T-cell (primary cell): ENCODE measurements at regions not wholly inside any gene's neighbourhood (a gene's known extent, or its start where the extent isn't known, plus 50 kb on each side); places are given as distances from the start of the nearest gene placed in this dataset.

Source experiments
- ATAC-seq, 4 experiments: fragments of 200-7000 bp in 3 of 4; fragments of 150-1000 bp in 1 of 4; cut with Tn5 transposase; replicated peaks in 1 of 4; 1 replicate in 3 of 4; 2 replicates in 1 of 4; pipeline ENCODE4 v1.10.0; 2021; ENCODE audit warnings: moderate library complexity in 3 of 4, mild to moderate bottlenecking in 2 of 4, moderate number of reproducible peaks in 1 of 4
- CTCF ChIA-PET, 2 donors: fragments of 300-600 bp; sonication (Branson Sonifier 250); formaldehyde crosslinking; loops; one replicate each; lab custom pipeline; 2022; ENCODE audit warnings: antibody characterized with exemption in 2 of 2; lab: Charles Lee
- POLR2A ChIA-PET, 2 donors: fragments of 300-600 bp; sonication (Branson Sonifier 250); formaldehyde crosslinking; loops; one replicate each; lab custom pipeline; 2022; ENCODE audit warnings: antibody characterized with exemption in 2 of 2; lab: Charles Lee
- DNase-seq, 35 experiments: peaks; one replicate each; pipeline versions ENCODE4 v3.0.0 to v3.0.0-alpha.2; 2013 to 2023
- H3K27ac ChIP-seq: one replicate; pipeline ENCODE4 v1.5.1; 2013; ENCODE audit warnings: low read length
- H3K27me3 ChIP-seq, 2 experiments: replicated peaks in 1 of 2; 1 replicate in 1 of 2; 2 replicates in 1 of 2; pipeline versions ENCODE4 v1.6.1 to v1.7.0; 2013; ENCODE audit warnings: low read length in 1 of 2, mixed read lengths in 1 of 2; ENCODE audit not compliant: control insufficient read depth in 2 of 2, insufficient read depth in 2 of 2; ENCODE audit errors: extremely low read depth in 1 of 2
- H3K36me3 ChIP-seq, 2 donors: 1 replicate in 1 of 2; 2 replicates in 1 of 2; pipeline versions ENCODE4 v1.6.1 to v1.7.0; 2013; ENCODE audit warnings: low read length in 1 of 2; ENCODE audit not compliant: control insufficient read depth in 2 of 2, insufficient read depth in 1 of 2; ENCODE audit errors: extremely low read depth in 1 of 2
- H3K4me1 ChIP-seq, 2 experiments: 1 replicate in 1 of 2; 2 replicates in 1 of 2; pipeline versions ENCODE4 v1.6.1 to v1.7.0; 2013; ENCODE audit warnings: low read length in 2 of 2, mixed read lengths in 1 of 2; ENCODE audit not compliant: insufficient read depth in 2 of 2, control insufficient read depth in 1 of 2; ENCODE audit errors: extremely low read depth in 1 of 2
- H3K4me3 ChIP-seq, 2 donors: 1 replicate in 1 of 2; 2 replicates in 1 of 2; pipeline versions ENCODE4 v1.5.1 to v1.7.0; 2013; ENCODE audit warnings: mild to moderate bottlenecking in 2 of 2, low read length in 1 of 2, moderate library complexity in 1 of 2; ENCODE audit not compliant: control insufficient read depth in 1 of 2; ENCODE audit errors: extremely low read depth in 1 of 2
- H3K9me3 ChIP-seq: 2 replicates; pipeline ENCODE4 v1.7.0; 2013
- H3K27ac Mint-ChIP-seq, 2 donors: one replicate each; pipeline ENCODE4 v1.8.0; 2020 to 2021; ENCODE audit warnings: mild to moderate bottlenecking in 2 of 2, mixed read lengths in 2 of 2
- H3K27me3 Mint-ChIP-seq, 2 donors: one replicate each; pipeline ENCODE4 v1.8.0; 2021 to 2022; ENCODE audit warnings: mixed read lengths in 2 of 2
- H3K36me3 Mint-ChIP-seq: one replicate; pipeline ENCODE4 v1.8.0; 2021; ENCODE audit warnings: mixed read lengths
- H3K4me1 Mint-ChIP-seq, 3 donors: one replicate each; pipeline ENCODE4 v1.8.0; 2020 to 2022; ENCODE audit warnings: mixed read lengths in 3 of 3, mild to moderate bottlenecking in 1 of 3
- H3K4me3 Mint-ChIP-seq, 3 donors: one replicate each; pipeline ENCODE4 v1.8.0; 2020 to 2022; ENCODE audit warnings: mild to moderate bottlenecking in 3 of 3, mixed read lengths in 3 of 3, moderate library complexity in 3 of 3
- H3K9me3 Mint-ChIP-seq, 3 donors: one replicate each; pipeline ENCODE4 v1.8.0; 2020 to 2022; ENCODE audit warnings: mixed read lengths in 3 of 3
- WGBS: methylation state at CpG from one replicate; pipeline ENCODE4 v1.1.5; 2013; ENCODE audit warnings: missing lambda C conversion rate; ENCODE audit not compliant: insufficient coverage; 5-methylcytosine and 5-hydroxymethylcytosine counted together

DNA sequence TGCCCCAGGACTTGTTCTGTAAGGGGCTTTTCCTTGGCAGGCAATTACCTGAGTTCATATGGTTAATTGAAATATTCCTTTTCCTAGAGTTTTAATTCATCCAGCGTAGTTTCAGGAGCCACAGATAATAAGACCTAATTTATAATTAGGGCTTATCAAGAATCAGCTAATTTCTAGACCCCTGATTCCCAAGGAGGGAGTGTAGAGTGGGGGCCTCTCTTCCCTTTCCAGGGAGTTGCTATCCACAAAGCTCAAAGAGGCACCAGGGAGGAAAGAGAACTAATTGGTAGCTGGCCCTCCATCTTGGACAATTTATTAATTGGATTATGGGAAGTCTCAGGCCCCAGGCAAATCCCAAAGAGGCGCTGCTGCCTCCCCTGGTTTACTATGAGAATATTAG lies 75.8 kb upstream of the ZNF618 start:
- CTCF ChIA-PET: no interaction called here

DNA sequence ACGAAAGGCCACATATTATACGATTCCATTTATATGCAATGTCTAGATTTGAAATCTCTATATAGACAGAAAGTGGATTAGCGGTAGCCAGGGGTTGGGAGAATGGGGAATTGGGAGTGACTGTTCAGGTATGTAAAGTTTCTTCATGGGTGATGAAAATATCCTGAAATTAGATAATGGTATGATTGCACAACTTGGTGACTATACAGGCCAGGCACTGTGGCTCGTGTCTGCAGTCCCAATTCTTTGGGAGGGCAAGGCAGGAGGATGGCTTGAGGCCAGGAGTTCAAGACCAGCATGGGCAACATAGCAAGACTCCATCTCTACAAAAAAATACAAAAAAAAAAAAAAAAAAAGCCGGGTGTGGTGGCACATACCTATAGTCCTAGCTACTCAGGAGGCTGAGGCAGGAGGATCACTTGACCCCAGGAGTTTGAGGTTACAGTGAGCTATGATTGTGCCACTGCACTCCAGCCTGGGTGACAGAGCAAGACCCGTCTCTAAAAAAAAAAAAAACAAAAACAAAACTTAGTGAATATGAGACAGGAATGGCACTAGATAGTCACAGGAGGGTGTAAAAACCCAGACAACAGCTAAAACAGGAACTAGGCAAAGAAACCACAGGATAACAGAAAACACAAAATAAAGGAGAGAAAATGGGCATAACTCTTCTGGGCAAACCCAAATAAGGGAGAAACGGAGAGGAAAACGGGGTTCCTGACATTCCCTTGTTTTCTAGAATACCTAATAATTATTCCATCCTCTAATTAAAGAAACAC lies 72.1 kb upstream of the ZNF618 start:
- DNase-seq (no peak), ATAC-seq (no peak)
- H3K27ac ChIP-seq: no peak overlapping the region
- H3K36me3 Mint-ChIP-seq: no peaks in the 10 kb centered on the region
- no peaks in the 10 kb centered on the region for H3K9me3 ChIP-seq
- 28% methylated on average over 3 of the region's 8 CpGs for WGBS
- H3K27me3 Mint-ChIP-seq: peaks cover 3 to 12% of the 10 kb centered on the region in 2 donors
- H3K27me3 ChIP-seq: peaks cover 0 to 21% of the 10 kb centered on the region in 2 experiments
- POLR2A ChIA-PET: no interaction called here
- H3K9me3 Mint-ChIP-seq: no peaks in the 10 kb centered on the region
- no peak overlapping the region for H3K4me3 Mint-ChIP-seq
- no peaks in the 10 kb centered on the region for H3K36me3 ChIP-seq
- peaks cover 0 to 6% of the 10 kb centered on the region in 2 experiments for H3K4me1 ChIP-seq
- H3K4me3 ChIP-seq: no peak overlapping the region
- peaks cover 0 to 7% (median 3%) of the 10 kb centered on the region in 3 donors for H3K4me1 Mint-ChIP-seq
- CTCF ChIA-PET: no interaction called here
- no peak overlapping the region for H3K27ac Mint-ChIP-seq

More for the DNA sequence above, 75.8 kb upstream of the ZNF618 start:
- Histone ChIP-seq H3K27me3 (peaks cover 0 to 11% of the 10 kb centered on the region in 2 experiments), H3K4me3 (no peak overlapping the region), H3K4me1 (no peaks in the 10 kb centered on the region), H3K27ac (no peak overlapping the region), H3K9me3 (no peaks in the 10 kb centered on the region), H3K36me3 (no peaks in the 10 kb centered on the region)
- Mint-ChIP-seq H3K9me3 (no peaks in the 10 kb centered on the region), H3K36me3 (no peaks in the 10 kb centered on the region), H3K4me3 (no peak overlapping the region), H3K4me1 (no peaks in the 10 kb centered on the region), H3K27me3 (peaks cover 6 to 15% of the 10 kb centered on the region in 2 donors), H3K27ac (no peak overlapping the region)
- 80% methylated on average over 1 of the region's 2 CpGs for WGBS
- ATAC-seq (no peak), DNase-seq (no peak)
- POLR2A ChIA-PET: no interaction called here

DNA sequence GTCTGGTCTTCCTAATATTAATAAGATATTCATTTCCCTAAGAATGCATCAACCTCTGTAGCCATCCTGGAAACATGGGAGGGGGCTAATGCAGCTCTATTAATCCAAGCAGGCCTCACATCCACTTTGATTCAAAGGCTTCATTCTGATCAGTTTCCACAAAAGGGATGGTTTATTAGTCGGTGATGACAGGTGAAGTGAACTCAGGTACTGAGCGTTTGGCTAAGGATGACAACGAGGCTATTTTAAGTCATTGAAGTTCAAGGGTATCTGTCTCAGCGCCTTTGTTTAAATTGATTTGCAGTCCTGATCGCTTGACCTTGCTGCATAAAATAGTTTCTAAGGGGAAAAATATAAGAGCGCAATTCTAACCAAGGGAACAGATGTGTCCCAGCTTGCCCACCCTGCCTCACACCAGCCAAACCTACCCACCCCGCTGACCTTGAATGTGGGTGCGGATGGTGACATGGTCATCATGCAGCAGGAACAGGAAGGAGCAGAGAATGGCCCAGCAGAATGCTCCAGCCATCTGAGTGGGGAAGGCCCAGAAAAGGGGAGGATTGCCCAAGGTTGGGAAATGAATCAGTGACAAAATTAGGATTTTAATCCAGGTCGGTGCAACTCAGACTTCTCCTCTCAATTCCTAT lies 70.5 kb upstream of the ZNF618 start:
- H3K4me3 Mint-ChIP-seq: no peak overlapping the region
- peaks cover 0 to 7% (median 3%) of the 10 kb centered on the region in 3 donors for H3K4me1 Mint-ChIP-seq
- H3K27me3 ChIP-seq: peaks cover 0 to 18% of the 10 kb centered on the region in 2 experiments
- DNase-seq: no peak
- H3K27ac ChIP-seq: no peak overlapping the region
- H3K27ac Mint-ChIP-seq: no peak overlapping the region
- H3K9me3 ChIP-seq: no peaks in the 10 kb centered on the region
- no peaks in the 10 kb centered on the region for H3K36me3 ChIP-seq
- ChIA-PET POLR2A (no interaction called here), CTCF (no interaction called here)
- ATAC-seq: no peak
- H3K27me3 Mint-ChIP-seq: peaks cover 3 to 16% of the 10 kb centered on the region in 2 donors
- no peaks in the 10 kb centered on the region for H3K36me3 Mint-ChIP-seq
- 83% methylated on average over 3 of the region's 9 CpGs for WGBS
- H3K9me3 Mint-ChIP-seq: no peaks in the 10 kb centered on the region
- no peak overlapping the region for H3K4me3 ChIP-seq
- peaks cover 0 to 6% of the 10 kb centered on the region in 2 experiments for H3K4me1 ChIP-seq

DNA sequence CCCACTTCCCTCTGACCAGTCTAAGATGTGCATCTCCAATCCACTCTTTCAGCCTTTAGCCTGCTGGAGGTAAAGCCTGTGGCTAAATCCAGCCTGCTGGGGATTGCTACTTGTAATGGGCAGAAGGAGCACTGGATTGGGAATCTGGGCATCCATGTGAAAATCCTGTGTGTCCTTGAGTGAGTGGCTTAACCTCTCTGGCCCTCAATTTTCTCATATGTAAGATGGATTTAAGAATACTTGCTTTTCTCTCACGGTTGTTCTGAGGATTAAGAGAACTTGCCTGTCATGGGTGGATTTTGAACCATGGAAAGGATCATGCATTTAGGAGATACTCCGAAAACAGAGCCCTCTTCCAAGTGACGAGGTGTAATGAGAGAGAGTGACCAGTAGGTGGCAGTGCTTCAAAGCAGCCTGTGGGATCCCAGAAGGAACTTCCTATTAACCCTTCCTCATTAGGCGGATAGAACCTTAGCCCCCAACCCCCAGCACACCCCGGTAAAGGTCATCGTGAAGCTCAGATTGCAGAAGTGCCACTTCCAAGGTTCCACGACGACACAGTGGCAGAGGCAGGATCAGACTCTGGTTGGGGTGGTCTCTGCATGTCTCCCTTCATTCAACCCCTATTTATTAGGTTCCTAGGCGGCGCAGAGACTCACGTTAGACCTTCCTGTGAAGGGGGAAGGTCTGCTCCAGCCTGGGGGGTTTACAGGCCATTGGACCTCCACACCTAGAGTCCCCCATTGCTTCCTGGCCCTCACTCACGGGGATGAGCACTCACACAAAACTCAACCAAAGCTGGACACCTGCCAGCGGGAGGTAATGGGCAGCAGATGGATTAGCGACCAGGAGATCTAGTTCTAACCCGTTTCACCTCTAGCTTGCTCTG lies 68.7 kb upstream of the ZNF618 start:
- Mint-ChIP-seq H3K9me3 (no peaks in the 10 kb centered on the region), H3K27me3 (peaks cover 4 to 16% of the 10 kb centered on the region in 2 donors), H3K4me1 (peaks cover 0 to 7% (median 3%) of the 10 kb centered on the region in 3 donors), H3K27ac (no peak overlapping the region), H3K36me3 (no peaks in the 10 kb centered on the region), H3K4me3 (no peak overlapping the region)
- CTCF ChIA-PET: no interaction called here
- Histone ChIP-seq H3K4me3 (no peak overlapping the region), H3K4me1 (peaks cover 0 to 6% of the 10 kb centered on the region in 2 experiments), H3K27ac (no peak overlapping the region), H3K27me3 (peaks cover 0 to 21% of the 10 kb centered on the region in 2 experiments), H3K36me3 (no peaks in the 10 kb centered on the region), H3K9me3 (no peaks in the 10 kb centered on the region)
- ATAC-seq (peak in 3 of 4 experiments; percentile 31 to 48 (median 40)), DNase-seq (peak in 16 of 35 experiments; percentile 1 to 53 (median 12))
- POLR2A ChIA-PET: no interaction called here
- no CpG with 5 or more reads among the region's 15 CpGs for WGBS

DNA sequence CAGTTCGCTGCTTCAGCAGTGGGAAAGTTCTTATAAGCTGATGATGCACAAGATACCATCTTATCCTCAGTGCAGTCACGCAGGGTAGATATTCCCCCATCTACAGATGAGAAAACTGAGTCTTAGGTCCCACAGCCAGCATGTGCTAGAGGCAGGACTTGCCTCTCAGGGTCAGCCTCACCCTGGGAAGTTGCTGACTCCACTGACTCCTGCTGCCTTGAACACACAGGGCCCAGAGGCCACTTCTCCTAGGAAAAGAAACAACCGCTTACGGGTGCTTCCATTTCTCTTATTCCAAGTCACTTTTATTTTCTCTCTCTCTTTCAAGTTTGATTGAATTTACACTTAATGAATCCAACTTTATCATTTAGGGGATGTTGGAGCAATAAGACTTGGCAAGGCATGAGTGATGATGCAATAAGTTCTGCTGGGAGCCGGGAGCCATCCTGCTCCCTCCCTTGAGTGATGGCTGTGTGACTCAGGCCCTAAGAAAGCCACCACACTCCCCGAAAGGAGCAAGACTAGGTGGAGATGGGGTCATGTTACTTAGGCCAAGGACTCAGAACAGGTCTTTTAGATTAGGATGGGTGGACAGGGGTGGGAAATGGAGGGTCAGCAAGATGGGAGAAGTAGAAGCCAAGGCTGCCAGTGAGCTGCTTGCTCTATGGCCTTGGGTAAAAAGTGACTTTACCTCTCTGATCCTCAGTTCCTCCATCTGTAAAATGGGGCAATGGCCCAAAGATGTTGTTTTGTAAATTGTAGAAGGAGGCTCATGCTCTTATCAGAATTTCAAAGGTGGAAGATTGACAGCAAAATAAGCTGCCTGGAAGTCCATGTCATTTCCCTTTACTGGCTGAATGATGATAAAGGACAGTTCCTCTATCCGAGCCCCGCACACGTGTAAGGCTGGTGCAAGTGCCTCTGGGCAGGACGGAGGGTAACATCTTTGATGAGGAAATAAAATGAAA lies 67.4 kb upstream of the ZNF618 start:
- Mint-ChIP-seq H3K27ac (no peak overlapping the region), H3K36me3 (no peaks in the 10 kb centered on the region), H3K27me3 (peaks cover 13 to 26% of the 10 kb centered on the region in 2 donors), H3K9me3 (no peaks in the 10 kb centered on the region), H3K4me3 (no peak overlapping the region), H3K4me1 (peaks cover 0 to 7% (median 3%) of the 10 kb centered on the region in 3 donors)
- POLR2A ChIA-PET: interaction anchor here in 1 of 2 donors (0.7 kb wide), 1 partner anchor 355 kb away, joined by 6 read pairs; no protein-coding TSS in a partner anchor
- H3K4me3 ChIP-seq: no peak overlapping the region
- no peaks in the 10 kb centered on the region for H3K9me3 ChIP-seq
- H3K4me1 ChIP-seq: peaks cover 0 to 6% of the 10 kb centered on the region in 2 experiments
- no peak for DNase-seq
- CTCF ChIA-PET: interaction anchor here in 1 of 2 donors (0.6 to 0.9 kb wide), 2 partner anchors 7 to 494 kb away, joined by 5 read pairs; no protein-coding TSS in a partner anchor
- no peak for ATAC-seq
- no peak overlapping the region for H3K27ac ChIP-seq
- WGBS: 81% methylated on average over 4 of the region's 10 CpGs
- peaks cover 0 to 21% of the 10 kb centered on the region in 2 experiments for H3K27me3 ChIP-seq
- no peaks in the 10 kb centered on the region for H3K36me3 ChIP-seq
